Endodermal cell (in vitro differentiated cells): ENCODE measurements at regions not wholly inside any gene's neighbourhood (a gene's known extent, or its start where the extent isn't known, plus 50 kb on each side); places are given as distances from the start of the nearest gene placed in this dataset.

Experiments used
- DNase-seq: peaks from one replicate; pipeline ENCODE4 v3.0.0-alpha.2; 2017
- H3K27ac ChIP-seq: 2 replicates; pipeline ENCODE4 v1.5.1; 2013; ENCODE audit warnings: mild to moderate bottlenecking, low read depth, low read length, moderate library complexity
- H3K27me3 ChIP-seq: 2 replicates; pipeline ENCODE4 v1.6.1; 2013; ENCODE audit warnings: mild to moderate bottlenecking, low read length, moderate library complexity; ENCODE audit not compliant: insufficient read depth, control insufficient read depth, poor library complexity, severe bottlenecking
- H3K36me3 ChIP-seq: 2 replicates; pipeline ENCODE4 v1.7.0; 2013; ENCODE audit warnings: mild to moderate bottlenecking, low read length, moderate library complexity; ENCODE audit not compliant: control insufficient read depth, insufficient read depth
- H3K4me1 ChIP-seq: one replicate; pipeline ENCODE4 v1.7.0; 2013; ENCODE audit warnings: low read length; ENCODE audit not compliant: control insufficient read depth, insufficient read depth
- H3K4me3 ChIP-seq: 2 replicates; pipeline ENCODE4 v1.5.1; 2013; ENCODE audit warnings: mild to moderate bottlenecking, low read length, moderate library complexity
- H3K9ac ChIP-seq: 2 replicates; pipeline ENCODE4 v1.6.1; 2013; ENCODE audit warnings: mild to moderate bottlenecking, low read length, moderate library complexity; ENCODE audit not compliant: poor library complexity, severe bottlenecking; ENCODE audit errors: extremely low read depth
- H3K9me3 ChIP-seq: 2 replicates; pipeline ENCODE4 v1.6.1; 2013; ENCODE audit warnings: mild to moderate bottlenecking, low read length, moderate library complexity; ENCODE audit not compliant: control insufficient read depth
- H3K27ac Mint-ChIP-seq: 2 replicates; pipeline ENCODE4 v1.8.0; 2020; ENCODE audit warnings: mixed read lengths
- H3K27me3 Mint-ChIP-seq: 2 replicates; pipeline ENCODE4 v1.8.0; 2021; ENCODE audit warnings: mild to moderate bottlenecking, mixed read lengths; ENCODE audit not compliant: insufficient read depth
- H3K36me3 Mint-ChIP-seq: 2 replicates; pipeline ENCODE4 v1.8.0; 2020; ENCODE audit warnings: low read depth, mixed read lengths
- H3K4me1 Mint-ChIP-seq: 2 replicates; pipeline ENCODE4 v1.8.0; 2020; ENCODE audit warnings: mixed read lengths
- H3K4me3 Mint-ChIP-seq: 2 replicates; pipeline ENCODE4 v1.8.0; 2020; ENCODE audit warnings: mild to moderate bottlenecking, moderate library complexity, mixed read lengths
- H3K9me3 Mint-ChIP-seq: 2 replicates; pipeline ENCODE4 v1.8.0; 2020; ENCODE audit warnings: mild to moderate bottlenecking, mixed read lengths
- WGBS, 2 experiments: methylation state at CpG; one replicate each; pipeline versions ENCODE4 v1.1.5 to v1.1.7; 2013; ENCODE audit warnings: missing lambda C conversion rate in 2 of 2, mixed read lengths in 1 of 2; ENCODE audit not compliant: insufficient coverage in 1 of 2, insufficient read length in 1 of 2; 5-methylcytosine and 5-hydroxymethylcytosine counted together
- TF ChIP-seq, protein P1 (sequence below): fragments of 200-600 bp; sonication (generic); conservative IDR thresholded peaks from 2 replicates; pipeline ENCODE4 v1.5.0; 2021; ENCODE audit warnings: antibody characterized with exemption, mild to moderate bottlenecking

- Mint-ChIP-seq H3K27ac (no peak overlapping the region), H3K4me3 (no peak overlapping the region), H3K36me3 (no peaks in the 10 kb centered on the region), H3K27me3 (no peaks in the 10 kb centered on the region), H3K9me3 (no peaks in the 10 kb centered on the region), H3K4me1 (peaks cover 7% of the 10 kb centered on the region)
- no peaks in the 10 kb centered on the region for H3K27me3 ChIP-seq
- H3K9me3 ChIP-seq = no peaks in the 10 kb centered on the region
- WGBS, 2 experiments = 71 to 82% methylated on average over 11 to 22 of the region's 22 CpGs
- TF ChIP-seq, protein P1, sequence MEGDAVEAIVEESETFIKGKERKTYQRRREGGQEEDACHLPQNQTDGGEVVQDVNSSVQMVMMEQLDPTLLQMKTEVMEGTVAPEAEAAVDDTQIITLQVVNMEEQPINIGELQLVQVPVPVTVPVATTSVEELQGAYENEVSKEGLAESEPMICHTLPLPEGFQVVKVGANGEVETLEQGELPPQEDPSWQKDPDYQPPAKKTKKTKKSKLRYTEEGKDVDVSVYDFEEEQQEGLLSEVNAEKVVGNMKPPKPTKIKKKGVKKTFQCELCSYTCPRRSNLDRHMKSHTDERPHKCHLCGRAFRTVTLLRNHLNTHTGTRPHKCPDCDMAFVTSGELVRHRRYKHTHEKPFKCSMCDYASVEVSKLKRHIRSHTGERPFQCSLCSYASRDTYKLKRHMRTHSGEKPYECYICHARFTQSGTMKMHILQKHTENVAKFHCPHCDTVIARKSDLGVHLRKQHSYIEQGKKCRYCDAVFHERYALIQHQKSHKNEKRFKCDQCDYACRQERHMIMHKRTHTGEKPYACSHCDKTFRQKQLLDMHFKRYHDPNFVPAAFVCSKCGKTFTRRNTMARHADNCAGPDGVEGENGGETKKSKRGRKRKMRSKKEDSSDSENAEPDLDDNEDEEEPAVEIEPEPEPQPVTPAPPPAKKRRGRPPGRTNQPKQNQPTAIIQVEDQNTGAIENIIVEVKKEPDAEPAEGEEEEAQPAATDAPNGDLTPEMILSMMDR = no peak
- no peaks in the 10 kb centered on the region for H3K36me3 ChIP-seq
- DNase-seq = peak; percentile 56
- H3K4me3 ChIP-seq = no peak overlapping the region
- peaks cover 11% of the 10 kb centered on the region for H3K4me1 ChIP-seq
- H3K9ac ChIP-seq = no peak overlapping the region
- H3K27ac ChIP-seq = peak overlapping the region; percentile 42
Measured at GRCh38 chr16:48905632-48906505, 295.9 kb upstream of the N4BP1 start.

- Mint-ChIP-seq H3K27ac (no peak overlapping the region), H3K4me1 (peaks cover 11% of the 10 kb centered on the region), H3K4me3 (no peak overlapping the region), H3K36me3 (no peaks in the 10 kb centered on the region), H3K9me3 (no peaks in the 10 kb centered on the region), H3K27me3 (no peaks in the 10 kb centered on the region)
- Histone ChIP-seq H3K27me3 (no peaks in the 10 kb centered on the region), H3K9ac (no peak overlapping the region), H3K9me3 (no peaks in the 10 kb centered on the region), H3K27ac (no peak overlapping the region), H3K36me3 (no peaks in the 10 kb centered on the region), H3K4me1 (peaks cover 11% of the 10 kb centered on the region), H3K4me3 (no peak overlapping the region)
- no peak for DNase-seq
- WGBS, 2 experiments = 87 to 98% methylated on average over 4 to 5 of the region's 5 CpGs
- TF ChIP-seq, protein P1 = no peak
Measured at GRCh38 chr16:48904333-48904732, 294.4 kb upstream of the N4BP1 start.

- no peak overlapping the region for H3K27ac Mint-ChIP-seq
- no peaks in the 10 kb centered on the region for H3K36me3 Mint-ChIP-seq
- Histone ChIP-seq H3K27me3 (no peaks in the 10 kb centered on the region), H3K27ac (no peak overlapping the region), H3K9ac (no peak overlapping the region), H3K4me3 (no peak overlapping the region), H3K36me3 (no peaks in the 10 kb centered on the region), H3K9me3 (no peaks in the 10 kb centered on the region), H3K4me1 (peaks cover 11% of the 10 kb centered on the region)
- peaks cover 11% of the 10 kb centered on the region for H3K4me1 Mint-ChIP-seq
- no peaks in the 10 kb centered on the region for H3K27me3 Mint-ChIP-seq
- no peaks in the 10 kb centered on the region for H3K9me3 Mint-ChIP-seq
- 69 to 72% methylated on average over 3 to 7 of the region's 7 CpGs for WGBS, 2 experiments
- TF ChIP-seq, protein P1 = peak; percentile 28
- H3K4me3 Mint-ChIP-seq = no peak overlapping the region
- peak; percentile 59 for DNase-seq
Measured at GRCh38 chr16:48903039-48903438, 293.1 kb upstream of the N4BP1 start.
